ENCODE measurements at regions not wholly inside any gene's neighbourhood (a gene's known extent, or its start where the extent isn't known, plus 50 kb on each side); places are given as distances from the start of the nearest gene placed in this dataset.

DNA sequence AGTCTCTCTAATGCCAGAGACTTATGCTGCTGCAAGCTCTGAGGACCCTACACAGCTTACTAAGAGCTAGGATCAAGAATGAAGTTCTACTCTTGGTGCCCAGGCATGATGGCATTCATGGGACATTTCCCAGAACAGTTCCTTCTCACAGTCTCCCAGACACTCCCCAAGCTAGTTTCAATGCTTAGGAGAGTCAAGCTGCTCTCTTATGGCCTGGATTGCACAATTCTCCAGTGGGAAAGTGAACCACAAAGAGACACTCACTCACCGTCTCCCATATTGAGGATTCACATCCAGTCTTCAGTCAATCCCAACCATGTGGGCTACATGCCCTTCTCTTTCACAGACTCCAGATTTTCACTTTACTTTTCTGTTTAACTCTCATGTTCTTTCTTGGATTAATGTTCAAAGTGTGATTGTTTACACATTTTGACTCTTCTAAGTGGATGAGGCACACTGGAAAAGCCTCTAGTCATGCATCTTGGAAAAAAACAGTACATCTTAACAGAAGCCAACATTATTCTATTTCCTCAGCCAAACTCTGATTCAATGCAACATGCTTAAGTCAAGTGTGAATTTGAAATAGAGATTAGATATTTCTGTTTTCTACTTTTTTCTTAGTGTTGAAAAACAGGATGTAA is 447.8 kb upstream of the BTBD3 start:
- intact Hi-C loops (cut with DNase I): no loop called here
- ATAC-seq (peak in 3 of 8 donors; percentile 43 to 65 (median 58)), DNase-seq (no peak)
- peaks cover 0 to under 1% (median 0%) of the 10 kb centered on the region in 11 donors for H3K9me3 ChIP-seq
- TF ChIP-seq CTCF (IDR thresholded peaks at IDR 0.05): no peak
- H3K4me1 ChIP-seq: no peaks in the 10 kb centered on the region
- H3K27ac ChIP-seq: no peak overlapping the region
- no peak overlapping the region for H3K4me3 ChIP-seq
- H3K27me3 ChIP-seq: peaks cover 0 to 10% (median 0%) of the 10 kb centered on the region in 7 donors
- 72 to 73% methylated on average over 1 of the region's 1 CpG for WGBS, 2 donors
- H3K36me3 ChIP-seq: no peaks in the 10 kb centered on the region

GRCh38 chr20:11473983-11474382 is 443.7 kb upstream of the BTBD3 start:
- H3K36me3 ChIP-seq: no peaks in the 10 kb centered on the region

GRCh38 chr20:11483697-11484096 is 434.0 kb upstream of the BTBD3 start:
- ATAC-seq (no peak), DNase-seq (no peak)
- Histone ChIP-seq H3K9me3 (no peaks in the 10 kb centered on the region), H3K27me3 (no peaks in the 10 kb centered on the region), H3K36me3 (no peaks in the 10 kb centered on the region), H3K4me3 (no peak overlapping the region), H3K4me1 (no peaks in the 10 kb centered on the region), H3K27ac (no peak overlapping the region)
- TF ChIP-seq CTCF (IDR thresholded peaks at IDR 0.05): no peak
- WGBS, 2 donors: 80 to 97% methylated on average over 1 of the region's 1 CpG
- intact Hi-C loops (cut with DNase I): no loop called here

More at GRCh38 chr20:11473983-11474382, 443.7 kb upstream of the BTBD3 start:
- ATAC-seq (no peak), DNase-seq (no peak)
- Histone ChIP-seq H3K9me3 (peaks cover 0 to 18% (median 0%) of the 10 kb centered on the region in 11 donors), H3K27ac (no peak overlapping the region), H3K27me3 (peaks cover 0 to 7% (median 0%) of the 10 kb centered on the region in 7 donors), H3K4me3 (no peak overlapping the region), H3K4me1 (no peaks in the 10 kb centered on the region)
- TF ChIP-seq CTCF (IDR thresholded peaks at IDR 0.05): no peak
- intact Hi-C loops (cut with DNase I): no loop called here

DNA sequence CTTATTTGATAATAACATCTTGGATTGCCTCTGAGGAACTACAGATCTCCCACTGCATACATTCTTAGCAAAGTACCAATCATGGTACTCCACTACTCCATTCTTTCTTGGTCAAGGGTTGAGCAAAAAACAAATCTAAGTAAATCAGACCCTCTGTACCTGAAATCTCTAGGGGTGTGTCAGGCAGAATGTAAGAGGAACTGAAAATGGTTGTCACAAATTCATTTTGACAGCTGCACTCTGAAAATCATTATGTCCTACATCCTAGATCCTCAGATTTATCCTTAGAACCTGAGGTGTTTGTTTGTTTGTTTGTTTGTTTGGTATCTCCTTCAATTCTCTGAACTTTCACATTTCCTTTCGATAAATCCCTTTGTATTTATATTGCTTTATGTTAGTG is 433.2 kb upstream of the BTBD3 start:
- 90 to 93% methylated on average over 1 of the region's 1 CpG for WGBS, 2 donors
- intact Hi-C loops (cut with DNase I): no loop called here
- no peak overlapping the region for H3K27ac ChIP-seq
- no peaks in the 10 kb centered on the region for H3K4me1 ChIP-seq
- no peaks in the 10 kb centered on the region for H3K9me3 ChIP-seq
- DNase-seq: no peak
- ATAC-seq: no peak
- H3K4me3 ChIP-seq: no peak overlapping the region
- no peaks in the 10 kb centered on the region for H3K27me3 ChIP-seq
- no peak for TF ChIP-seq CTCF (IDR thresholded peaks at IDR 0.05)
- no peaks in the 10 kb centered on the region for H3K36me3 ChIP-seq
